Mucosa of gallbladder (tissue), 1 donor: ENCODE measurements at regions not wholly inside any gene's neighbourhood (a gene's known extent, or its start where the extent isn't known, plus 50 kb on each side); places are given as distances from the start of the nearest gene placed in this dataset.

Experiments used
- DNase-seq: peaks from one replicate; pipeline ENCODE4 v3.0.0-alpha.2; 2020; ENCODE audit warnings: low spot score
- donor health status: DM: no; HTN: no; CAD: no.

DNA sequence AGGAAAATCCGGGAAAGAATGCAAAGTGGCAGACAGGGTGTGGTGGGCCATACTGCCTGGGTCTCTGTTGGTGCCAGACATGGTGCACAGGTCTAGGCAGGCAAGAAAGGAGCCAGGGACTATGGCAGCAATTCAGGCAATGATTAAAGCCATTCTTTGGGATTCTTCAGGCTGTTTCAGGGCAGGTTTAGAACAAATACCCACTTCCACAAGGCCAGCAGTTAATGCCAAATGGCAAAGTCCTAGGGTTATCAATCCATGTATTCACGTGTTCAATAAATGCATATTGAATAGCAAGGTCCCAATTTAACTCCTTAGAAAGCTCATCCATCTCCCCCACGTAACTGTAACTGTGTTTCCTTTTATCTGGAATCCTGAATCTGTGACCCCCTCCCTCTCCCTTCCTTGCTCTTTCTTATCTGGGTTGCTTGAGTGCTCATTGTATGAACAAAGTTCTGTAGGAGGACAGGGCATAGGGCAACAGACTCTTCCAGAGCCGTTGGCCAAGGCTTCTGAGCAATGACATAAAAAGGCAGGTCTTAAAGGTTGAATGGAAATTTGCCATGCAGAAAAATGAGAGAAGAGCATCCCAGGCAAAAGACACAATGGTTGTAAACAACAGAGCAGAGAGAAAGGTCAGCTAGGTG, 146.8 kb upstream of the KLHL29 start:
- no peak for DNase-seq

DNA sequence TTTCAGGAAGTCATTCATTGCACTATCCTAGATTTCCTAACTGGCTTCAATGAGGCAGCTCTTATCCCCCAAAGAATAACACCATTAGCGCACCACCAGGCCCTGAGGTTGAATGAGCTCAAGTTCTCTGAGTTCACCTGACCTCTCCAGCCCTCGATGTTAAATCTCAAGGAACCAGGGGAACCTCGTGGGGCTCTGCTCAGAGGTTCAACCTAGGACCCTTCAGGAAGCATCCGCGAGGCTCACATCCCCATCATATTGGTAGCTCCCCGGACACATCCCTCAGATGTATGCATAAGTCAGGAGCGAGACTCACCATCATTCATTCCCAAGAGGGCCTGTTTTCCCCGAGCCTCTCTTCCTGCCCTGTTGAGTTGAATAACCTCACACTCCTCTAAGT, 145.6 kb upstream of the KLHL29 start:
- DNase-seq: no peak

DNA sequence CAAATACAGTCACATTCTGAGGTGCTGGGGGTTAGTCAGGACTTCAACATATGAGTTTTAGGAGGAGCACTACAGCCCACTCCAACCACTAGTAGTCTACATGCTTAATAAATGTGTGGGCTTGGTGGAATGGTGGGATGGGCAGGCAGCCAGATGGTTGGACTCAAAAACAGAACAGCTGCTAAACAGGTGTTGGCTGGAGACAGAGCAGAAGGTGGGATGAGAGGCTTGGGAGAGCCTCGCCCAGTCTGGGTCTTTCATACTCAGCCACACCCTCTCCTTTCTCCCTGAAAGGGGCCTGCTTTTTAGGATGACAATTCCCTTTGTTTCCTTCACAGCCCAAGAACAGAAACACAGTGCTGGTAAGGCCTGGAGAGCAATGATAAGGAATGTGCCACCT, 143.9 kb upstream of the KLHL29 start:
- DNase-seq: no peak

DNA sequence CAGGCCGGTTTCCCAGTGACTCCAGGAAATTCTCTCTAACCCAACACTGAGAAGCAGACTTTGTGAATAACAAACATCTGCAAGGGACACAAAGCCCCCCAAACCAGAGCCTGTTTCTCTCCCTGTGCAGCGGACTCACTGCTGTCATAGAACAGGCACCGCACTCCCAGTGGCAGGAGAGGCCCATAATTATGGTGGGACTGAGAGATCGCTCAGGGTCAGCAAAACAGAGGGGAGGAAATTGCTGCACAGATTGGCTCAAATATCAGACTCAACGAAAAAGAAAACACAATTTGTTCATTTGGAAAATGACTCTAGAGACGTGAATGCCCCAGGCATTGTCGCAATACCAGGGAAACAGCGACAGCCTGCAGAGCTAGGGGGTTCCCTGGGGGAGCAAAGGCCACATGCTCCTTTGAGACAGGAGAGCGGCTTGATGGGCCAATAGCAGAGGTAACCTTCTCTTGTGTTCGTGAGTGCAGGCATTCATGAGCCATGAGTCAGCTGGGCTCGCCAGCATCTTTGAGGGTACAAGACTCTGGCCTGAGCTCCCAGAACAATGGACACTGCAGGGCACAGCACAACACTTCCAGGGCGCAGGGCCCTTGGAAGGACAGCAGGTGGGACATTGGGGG, 143.3 kb upstream of the KLHL29 start:
- DNase-seq: no peak

DNA sequence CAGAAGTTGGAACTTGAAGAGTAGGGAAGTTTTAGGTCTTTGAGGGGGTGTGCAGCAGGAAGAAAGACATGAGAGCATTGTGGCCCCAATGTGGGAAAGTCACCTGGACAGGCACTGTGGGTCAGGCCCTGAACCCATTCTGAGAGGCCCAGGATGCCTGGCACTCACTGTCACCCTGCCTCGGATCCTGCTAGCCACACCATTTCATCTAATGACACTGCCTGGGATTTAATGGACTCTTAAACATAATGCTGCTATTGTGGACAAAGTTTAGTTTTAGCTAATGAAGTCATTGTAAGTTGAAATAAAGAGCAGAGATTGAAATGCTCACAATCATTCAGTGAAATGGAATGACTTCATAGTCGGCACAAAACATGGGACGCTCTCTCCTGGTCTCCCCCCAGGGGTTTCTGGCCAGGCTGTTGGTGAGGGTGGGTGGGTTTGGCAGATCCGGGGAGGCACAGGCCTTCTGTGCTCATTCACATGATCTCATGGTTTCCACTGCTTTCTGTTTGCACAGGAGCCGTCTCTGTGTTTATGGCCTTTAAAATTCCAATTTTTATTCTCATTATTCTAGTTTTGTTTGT, 141.8 kb upstream of the KLHL29 start:
- DNase-seq: no peak

DNA sequence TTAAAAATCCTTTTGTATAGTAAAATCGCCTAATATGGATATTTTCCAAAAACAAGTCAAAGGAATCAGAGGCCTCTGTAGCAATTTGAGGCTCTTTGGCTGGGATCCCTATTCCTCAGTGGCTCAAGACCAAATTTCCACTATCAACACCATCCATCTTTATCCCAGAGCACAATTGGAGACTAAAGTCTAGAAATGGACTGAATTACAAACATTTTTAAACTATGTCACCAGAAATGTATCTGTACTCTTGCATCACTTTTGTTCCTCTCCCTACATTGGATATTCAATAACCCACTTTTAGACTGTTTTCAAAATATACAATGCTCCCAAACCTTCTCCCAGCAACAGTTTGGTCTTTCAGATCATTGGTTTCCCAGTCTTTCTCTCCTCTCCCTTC, 140.4 kb upstream of the KLHL29 start:
- DNase-seq: no peak

DNA sequence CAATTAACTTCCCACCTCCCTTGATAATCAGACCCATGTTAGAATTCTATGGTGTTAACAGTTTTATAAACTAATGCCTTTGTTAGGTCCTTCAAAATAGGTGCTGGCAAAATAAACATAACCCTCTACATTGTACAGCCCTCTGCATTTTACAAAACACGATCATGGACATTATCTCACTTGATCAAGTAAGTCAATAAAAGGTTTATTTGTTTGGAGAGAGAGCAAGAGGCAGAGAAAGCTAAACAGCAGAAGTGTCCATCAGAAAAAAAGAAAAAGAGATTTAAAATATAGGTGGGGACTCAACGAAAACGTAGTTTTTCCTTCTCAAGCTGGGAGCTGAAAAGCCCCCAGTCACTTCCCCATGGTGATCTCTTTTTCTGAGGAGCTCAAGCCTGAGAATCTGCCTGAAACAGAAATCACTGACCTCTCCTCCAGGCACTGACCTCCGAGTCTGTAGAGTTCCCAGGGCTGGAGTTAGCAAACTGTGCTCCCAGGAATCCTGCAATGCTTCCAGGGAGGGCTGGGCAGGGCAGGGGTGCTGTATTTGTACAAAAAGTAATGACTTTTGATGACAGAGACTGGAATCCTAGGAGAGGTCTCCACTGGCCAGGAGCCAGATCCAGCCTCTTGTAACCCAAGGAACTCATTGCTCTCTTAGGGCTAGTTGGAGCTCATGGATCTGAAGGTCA, 137.8 kb upstream of the KLHL29 start:
- no peak for DNase-seq

DNA sequence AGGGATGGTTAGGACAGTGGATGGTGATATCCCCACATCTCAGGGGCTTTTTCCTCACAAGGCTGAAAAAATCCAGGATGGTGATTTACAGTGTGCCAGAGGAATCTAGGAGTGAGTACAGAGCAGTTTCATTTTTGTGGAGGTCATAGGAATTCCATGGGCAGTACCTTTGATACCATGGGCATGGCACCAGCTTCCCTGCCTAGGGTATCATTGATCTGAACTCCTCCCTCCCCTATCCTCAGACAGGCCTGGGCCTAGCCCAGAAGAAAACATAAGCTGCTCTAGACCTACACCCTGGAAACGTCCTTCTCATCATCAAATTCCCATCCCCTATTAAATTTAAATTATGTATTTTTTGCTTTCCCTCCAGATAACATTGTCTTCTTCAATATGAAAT, 136.3 kb upstream of the KLHL29 start:
- no peak for DNase-seq

DNA sequence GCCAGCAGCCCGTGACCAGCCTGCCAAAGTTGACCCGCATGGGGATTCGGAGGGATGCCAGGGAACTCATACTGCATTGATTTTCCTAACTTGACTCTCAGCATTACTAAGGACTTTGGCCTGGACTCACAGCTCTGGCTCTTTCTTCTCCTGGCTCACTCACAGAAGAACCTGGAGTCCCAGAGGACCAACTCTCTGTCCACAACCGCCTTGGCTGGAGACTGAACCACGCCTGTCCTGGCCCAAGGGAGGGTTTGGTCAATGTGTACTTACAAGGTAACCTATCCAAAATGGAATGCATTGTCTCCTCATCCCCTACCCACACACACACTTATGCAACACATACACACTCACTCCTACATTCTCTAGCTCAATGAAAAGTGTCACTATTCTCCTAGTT, 135.6 kb upstream of the KLHL29 start:
- DNase-seq: peak; percentile 72

DNA sequence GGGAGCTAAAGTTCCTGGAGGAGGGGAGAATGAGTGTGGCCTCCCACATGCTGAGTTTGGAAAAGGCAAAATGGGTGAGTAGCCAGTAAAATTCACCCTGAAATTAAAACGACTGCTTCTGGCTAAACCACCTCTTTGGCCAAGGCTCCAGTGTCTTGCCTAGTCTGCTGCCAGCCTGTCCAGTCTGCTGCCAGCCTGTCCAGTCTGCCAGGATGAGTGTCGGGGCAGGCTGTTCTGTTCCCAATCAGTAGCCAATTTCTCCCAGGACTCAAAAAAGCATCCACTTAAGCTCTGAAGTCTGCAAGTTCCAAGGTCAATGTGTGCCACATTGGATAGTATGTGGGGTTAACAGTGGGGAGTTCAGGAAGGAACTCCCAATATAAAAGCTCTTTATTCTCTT, 134.6 kb upstream of the KLHL29 start:
- no peak for DNase-seq

DNA sequence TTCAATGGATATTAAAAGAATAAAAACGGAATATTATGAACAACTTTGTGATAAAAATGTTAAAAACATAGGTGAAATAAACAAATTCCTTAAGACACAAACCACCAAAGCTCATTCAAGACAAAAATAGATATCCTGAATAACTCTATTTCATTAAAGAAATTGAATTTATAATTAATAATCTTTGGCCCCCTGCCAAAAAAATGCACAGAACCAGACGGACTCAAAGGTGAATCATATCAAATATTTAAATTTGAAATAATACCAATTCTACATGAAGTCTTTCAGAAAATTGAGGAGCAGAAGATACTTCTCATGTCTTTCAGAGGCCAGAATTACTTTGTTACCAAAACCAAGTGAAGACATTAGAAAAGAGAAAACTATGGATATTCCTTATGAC, 128.3 kb upstream of the KLHL29 start:
- DNase-seq: no peak

DNA sequence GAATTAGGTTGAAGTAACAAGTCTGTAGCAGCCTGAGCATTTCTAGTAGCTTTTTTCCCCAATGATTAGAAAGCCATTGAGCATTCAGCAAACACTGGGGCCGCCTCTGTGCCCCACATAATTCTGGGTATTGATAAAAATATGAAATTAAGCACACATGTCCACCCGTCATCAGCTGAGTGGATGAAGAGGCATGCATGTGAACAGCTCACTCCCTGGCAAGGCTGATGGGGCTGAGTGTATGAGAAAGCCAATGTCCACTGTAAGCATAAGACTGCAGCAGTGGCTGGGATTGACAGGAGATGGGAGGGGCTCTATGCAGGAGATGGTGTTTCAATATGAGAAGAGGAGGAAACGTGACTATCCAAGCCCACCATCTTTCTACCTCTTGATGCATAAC, 124.4 kb upstream of the KLHL29 start:
- DNase-seq: no peak

DNA sequence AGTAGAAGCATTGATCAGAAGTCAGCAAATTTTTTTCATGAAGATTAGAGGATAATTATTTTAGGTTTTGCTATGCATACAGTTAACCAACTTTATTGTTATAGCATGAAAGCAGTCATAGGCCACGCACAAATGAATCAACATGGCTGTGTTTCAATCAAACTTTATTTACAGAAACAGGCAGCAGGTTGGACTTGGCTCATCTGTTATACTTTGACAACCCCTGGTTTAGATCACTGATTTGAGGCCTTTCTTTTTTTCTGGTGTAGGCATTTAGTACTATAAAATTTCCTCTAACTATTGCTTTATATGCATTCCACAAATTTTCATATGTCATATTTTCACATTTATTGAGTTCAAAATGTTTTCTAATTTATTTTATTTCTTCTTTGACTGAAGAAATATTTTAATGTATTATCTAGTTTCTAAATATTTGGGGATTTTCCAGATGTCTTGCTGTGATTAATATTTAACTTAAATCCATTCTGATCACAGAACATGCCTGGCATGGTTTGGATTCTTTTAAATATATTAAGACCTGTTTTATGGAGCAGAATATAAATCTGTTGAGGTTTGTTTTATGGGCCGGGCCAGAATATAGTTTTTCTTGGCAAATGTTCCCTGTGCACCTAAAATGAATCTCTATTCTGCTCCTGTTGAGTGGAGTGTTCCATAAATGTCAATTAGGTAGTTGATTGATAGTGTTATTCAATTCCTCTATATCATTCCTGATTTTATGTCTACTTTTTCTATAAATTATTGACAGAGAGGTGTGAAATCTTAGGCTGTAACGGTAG, 116.3 kb upstream of the KLHL29 start:
- DNase-seq: no peak

DNA sequence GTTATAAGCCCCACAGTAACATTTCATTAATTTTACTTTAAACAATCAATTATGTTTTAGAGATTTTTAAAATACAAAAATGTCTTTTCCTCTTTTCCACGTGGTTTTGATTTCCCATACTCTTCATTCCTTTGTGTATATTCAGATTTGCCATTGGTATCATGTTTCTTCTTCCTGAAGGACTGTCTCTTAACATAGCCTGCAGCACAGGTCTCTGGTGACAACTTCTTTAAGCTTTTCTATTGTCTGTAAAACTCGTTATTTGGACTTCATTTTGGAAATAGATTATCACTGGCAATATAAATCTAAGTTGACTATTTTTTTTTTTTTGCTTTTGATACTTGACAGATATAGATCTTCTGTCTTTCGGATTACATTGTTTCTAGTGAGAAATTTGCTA, 115.2 kb upstream of the KLHL29 start:
- DNase-seq: no peak

DNA sequence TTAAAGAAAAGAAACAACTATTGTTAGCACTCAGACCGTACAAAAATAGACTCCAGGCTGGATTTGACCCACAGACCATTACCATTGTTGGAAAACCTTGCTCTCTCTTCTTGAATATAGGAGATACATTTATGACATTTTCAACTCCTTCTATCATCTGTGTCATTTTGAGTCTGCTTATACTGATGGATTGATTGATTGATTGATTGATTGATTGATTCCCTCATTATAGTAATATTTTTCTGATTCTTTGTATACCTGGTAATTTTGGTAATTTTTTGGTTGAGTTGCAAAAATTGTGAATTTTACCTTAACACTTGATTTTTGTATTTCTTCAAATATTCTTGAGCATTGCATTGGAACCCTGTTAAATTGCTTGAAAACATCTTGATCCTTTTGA, 114.2 kb upstream of the KLHL29 start:
- DNase-seq: no peak

DNA sequence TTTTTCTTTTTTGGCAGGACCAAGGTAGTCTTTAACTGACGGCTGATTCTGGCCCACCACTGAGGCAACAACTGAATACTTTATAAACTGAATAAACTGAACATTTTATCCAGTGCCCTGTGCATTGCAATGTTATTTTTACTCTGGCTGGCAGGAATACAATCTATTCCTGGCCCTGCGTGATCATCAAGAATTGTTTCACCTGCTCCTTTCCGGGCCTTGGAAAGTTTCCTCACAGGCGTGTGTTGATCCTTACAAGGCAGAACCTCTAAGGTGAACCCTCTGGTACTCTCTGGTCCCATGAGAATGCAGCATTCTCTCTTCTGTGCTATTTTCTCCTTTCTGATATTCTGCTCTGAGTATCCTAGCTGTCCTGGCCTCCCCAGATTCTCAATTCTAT, 113.7 kb upstream of the KLHL29 start:
- DNase-seq: no peak

DNA sequence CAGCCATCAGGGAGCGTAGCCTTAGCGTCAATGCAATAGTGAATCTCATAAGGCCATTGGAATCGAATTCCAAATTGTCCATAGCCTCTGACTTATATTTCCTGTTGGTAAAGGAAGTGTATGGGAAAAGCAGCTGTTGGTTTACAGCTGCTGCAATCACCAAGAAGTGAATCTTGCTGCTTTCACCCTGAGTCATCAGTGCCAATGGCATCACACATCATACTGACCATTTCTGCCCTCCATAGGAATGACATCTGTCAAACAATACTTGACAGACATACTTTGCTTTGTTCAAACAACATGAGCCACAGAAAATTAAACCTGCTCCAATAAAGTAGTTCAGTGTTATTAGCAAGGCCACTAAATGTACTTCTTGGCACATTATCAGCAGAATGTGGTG, 111.2 kb upstream of the KLHL29 start:
- no peak for DNase-seq

DNA sequence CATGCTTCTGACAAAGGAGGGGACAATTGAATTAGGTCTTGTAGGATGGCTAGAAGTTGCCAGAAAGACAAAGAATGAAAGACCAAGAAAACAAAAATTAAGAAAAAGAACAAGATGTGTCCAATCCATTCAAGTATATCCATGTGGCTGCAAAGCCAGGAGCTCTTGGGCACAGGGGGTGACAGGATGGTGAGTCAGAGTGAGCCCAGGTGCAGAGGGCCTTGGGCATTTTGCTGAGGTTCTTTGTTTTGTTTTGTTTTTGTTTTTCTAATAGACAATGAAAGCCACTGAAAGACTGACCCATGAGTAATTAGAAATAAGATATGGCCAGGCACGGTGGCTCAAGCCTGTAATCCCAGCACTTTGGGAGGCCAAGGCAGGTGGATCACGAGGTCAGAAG, 104.6 kb upstream of the KLHL29 start:
- no peak for DNase-seq

DNA sequence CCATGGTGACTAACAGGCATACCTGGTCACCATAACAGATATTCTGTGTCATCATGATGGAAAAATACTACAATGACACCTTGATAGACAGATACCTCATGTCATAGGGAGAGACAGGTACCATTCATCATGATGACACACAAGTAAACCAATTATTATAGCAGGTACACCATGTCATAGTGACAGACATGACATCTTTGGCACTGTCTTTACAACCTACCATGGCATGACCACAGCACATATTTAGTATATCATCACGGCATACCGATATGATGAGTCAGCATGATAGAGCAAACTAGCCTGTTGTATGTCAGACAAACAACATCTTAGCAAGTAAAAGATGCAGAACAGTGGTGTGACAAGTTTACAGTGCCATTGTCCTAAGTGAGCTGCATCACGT, 101.3 kb upstream of the KLHL29 start:
- DNase-seq: no peak

DNA sequence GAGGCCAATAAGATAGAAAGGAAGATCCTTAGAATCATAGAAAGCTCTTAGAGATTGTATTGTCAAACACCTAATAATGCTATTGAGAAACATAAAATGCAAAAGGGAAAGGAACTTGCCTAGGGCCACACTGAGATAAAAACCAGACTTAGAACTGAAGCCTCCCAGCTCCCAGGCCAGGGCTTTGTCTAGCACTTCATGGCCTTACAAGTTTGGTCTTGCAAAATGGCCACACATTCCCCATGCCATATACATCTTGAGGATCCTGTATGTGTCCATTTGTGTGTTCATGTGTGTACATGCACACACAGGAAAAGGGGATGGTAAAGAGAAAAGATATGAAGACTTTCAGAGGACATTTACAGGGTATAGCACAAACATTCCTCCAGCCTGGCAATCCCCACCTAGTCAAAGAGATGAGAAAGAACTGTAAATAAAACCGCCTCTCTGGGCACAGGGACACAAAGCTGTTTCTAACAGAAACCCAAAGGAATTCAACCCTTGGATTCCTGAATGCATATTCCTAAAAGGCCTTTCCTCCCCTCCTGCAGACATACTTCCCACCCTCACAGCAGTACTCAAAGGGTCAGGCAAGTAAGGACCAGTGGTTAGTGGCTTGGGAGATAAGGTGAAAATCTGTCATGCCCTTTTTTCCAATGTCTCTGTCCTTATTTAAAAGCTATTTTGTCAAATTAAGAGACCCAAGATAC, 99.7 kb upstream of the KLHL29 start:
- DNase-seq: no peak

DNA sequence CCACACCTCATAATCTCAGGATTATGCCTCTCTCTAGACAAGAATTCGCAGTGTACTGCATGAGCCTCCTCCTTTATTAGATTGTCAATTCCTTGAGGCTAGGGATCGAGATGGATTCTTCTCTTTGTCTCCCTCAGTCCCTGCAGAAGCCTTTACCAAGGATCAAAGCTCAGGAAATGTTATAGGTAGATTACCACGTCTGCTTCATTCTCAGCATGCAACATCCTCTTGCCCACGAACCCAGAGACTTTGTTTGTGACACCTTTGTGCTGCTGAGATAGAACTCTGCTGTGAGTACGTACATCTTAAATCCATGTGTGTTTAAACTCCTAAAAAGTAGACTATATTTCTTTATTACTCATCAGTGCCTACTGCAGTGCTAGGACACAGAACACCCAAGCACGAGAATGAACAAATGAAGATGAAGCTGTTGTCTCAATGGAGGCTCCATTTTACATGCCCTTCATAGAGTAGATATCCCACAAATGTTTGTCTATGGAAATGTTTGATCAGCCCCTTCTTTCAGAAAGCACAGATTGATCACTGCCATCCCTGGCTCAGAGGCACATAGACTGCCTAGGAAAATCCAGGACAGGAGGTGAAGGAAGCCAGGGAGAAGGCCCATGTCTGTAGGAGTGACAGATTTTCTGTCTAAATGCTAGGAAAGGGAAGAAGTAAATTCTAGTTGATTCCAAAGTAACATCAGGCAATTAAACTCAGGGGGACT, 98.8 kb upstream of the KLHL29 start:
- no peak for DNase-seq
